Kidney tubule cell (primary cell): ENCODE measurements at regions not wholly inside any gene's neighbourhood (a gene's known extent, or its start where the extent isn't known, plus 50 kb on each side); places are given as distances from the start of the nearest gene placed in this dataset.
"Not testable (repeated sequence)": the region's sequence is repeated elsewhere in the genome, so short reads cannot be mapped to it uniquely, and the experiment has no call there.

Experiments
- DNase-seq: peaks from one replicate; pipeline ENCODE4 v3.0.0-alpha.2; 2018; ENCODE audit warnings: low spot score

DNA sequence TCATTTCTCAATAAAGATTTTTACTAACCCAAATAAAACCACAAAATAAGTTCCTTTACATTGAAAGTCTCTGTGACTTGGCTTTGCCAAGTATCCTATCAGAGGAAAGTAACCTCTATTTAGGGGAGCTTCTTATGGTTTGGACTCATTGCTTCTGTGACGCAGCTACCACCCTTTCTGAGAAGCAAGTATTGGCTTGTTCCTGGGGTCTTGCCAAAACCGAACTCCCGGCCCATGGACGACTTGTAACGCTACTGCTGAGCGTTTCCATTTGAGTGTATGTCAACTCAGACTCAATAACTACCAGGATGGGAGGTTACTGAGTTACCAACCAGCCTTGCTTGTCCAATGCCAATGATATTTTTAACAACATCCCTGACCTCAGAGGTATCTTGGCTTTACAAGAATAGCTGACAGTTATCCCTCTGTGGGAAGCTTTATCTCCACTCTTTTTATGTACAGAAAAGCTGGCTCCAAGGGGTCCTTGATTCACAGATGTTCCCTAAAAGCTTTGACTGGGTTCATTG lies 911.9 kb downstream of the TTLL7 start:
- DNase-seq = no peak

DNA sequence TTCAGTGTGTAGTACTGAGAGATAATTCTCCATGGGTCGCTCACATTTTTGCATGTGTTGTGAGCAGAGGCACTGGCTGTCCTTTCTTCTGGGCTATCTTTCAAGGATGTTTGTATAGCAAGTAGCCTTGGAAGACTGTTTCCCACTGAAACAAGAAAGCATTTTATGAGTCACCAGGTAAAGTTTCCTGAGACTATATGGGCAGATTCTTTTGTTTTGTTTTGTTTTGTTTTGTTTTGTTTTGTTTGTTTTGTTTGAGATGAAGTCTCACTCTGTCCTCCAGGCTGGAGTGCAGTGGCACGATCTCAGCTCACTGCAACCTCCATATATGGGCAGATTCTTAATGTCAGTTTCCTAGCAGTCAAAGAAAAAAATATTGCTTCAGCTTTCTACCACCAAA lies 912.6 kb downstream of the TTLL7 start:
- peak; percentile 22 for DNase-seq

DNA sequence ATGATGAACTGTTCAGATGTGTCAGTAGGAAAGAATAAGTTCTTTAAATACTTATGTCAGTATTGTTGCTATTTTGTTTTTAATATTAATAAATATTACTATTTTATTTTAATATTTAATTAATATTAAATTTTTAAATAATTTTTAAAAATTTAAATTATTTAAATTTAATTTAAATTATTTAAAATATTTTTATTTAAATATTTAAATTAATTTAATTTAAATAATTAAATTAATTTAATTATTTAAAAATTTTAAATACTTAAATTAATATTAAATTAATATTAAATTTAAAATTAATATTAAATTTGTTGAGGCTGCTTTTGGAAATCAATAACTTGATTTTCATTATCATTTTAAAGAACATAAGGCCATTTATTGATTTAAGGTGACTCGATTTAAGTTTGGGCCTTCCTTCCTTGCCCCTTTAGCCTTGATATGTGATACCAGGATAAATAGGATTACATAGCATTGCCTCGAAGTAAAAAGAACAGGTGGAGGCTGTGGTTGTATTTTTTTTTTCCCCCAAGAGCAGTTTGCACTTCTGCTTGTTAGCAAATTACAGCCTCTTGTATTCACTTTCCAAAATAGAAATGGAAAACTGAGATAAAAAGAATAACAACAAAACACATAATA lies 915.2 kb downstream of the TTLL7 start:
- DNase-seq = no peak

DNA sequence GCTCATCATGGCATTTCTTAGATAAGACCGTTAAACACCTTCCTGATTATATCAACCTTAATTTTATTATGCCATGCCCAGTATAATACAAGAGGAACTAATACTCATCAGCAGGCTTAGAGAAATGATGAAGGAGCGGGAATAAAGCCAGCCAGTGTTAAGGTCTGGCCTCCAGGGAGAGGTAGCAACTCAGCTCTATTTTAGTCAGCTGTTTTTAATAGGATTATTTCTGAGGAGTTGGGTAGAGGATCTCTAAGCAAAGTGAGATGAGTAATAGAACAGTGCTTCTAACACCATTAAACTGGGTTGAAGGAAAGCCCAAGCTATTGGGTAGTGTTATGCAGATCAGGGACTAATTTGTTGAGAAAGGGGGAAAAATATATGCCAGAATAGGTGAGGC lies 921.5 kb downstream of the TTLL7 start:
- no peak for DNase-seq

DNA sequence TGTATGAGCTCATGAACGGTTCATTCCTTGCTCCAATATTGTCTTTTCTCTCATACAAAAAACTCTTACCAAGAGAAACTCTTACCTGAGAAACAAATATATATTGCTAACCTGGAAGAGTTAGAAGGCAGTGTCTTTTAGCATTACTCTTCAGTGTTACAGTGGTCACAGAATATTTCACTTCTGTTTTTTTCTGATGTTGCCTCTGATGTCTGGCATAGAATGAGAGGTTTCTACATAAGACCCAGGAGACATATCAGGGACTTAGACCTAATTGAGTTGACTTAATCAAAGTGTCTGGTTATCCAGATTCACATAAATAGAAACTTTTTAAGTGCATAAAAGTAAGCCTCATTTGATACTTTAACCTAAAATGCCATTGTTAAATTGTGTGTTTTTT lies 923.8 kb downstream of the TTLL7 start:
- no peak for DNase-seq

DNA sequence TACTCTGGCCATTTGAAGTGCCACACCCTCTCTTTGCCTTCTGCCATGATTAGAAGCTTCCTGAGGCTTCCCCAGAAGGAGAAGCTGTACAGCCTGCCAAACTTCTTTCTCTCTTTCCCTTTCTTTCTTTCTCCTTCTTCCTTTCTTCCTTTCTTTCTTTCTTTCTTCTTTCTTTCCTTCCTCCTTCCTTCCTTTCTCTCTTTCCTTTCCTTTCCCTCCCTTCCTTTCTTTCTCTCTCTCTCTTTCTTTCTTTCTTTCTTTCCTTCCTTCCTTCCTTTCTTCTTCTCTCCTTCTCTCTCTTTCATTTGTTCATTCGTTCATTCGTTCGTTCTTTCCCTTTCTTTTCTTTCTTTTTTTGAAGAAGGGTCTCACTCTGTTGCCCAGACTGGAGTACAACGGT lies 931.0 kb downstream of the TTLL7 start:
- no peak for DNase-seq

DNA sequence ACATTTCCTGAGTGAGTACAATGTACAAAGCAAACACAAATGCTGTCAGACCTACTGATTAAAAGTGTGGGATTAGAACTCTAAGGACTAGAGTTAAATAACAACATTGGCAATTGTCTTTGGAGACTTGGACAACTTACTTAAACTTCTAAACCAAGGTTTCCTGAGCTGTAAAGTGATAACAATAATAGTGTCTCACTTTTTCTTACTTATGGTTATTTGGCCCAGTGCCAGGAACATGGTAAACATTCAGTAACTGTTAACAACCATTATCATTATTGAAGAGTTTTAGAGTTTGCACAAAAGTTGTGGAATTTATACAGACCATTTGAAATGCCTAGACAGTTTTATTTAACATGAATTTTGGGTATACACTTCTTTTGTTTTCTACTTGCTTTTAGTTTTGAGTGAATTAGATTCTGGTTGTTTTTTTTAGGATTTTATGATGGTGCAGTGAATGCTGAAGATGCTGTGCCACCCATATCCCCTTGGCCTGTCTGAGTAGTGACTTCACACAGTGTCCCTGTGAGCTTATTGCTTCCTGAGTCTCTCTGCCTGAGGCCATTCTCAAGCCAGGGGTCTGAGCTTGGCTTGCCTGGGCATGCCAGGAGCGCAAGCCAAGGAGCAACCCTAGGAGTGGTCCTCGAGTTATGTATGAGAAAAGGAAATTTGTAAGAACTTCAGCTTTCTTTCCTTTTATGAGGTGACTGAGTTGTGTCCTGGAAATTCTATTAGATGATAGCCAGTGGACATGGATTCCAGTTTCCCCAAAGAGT lies 932.8 kb downstream of the TTLL7 start:
- DNase-seq = no peak

DNA sequence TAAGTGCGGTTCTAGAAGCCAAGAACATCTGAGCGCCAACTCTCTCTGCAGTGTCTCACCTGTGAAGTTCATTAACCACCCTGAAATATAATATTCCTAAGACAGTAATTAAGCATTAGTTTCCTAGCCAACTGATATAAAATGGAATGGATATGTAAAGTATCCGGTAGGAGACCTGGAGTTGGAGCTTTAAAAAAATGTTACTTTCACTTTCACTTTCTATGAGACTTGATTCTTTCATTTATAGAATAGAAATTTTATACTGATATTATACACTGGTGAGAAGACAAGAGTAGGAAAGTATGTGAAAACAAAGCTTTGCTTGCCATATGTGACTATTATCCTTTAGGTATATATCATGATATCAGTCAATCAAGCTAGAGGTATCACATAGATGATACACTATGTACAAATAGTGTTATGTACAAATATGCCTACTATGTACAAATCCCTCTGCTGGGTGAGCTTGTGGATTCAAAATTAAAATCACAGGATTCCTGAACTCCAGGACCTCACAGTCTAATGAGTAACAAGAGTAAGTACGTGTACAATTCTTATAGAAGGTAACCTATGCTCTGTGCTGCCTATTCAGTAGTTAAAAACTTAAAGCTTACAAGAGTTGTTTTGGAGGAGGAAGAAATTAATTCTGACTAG lies 934.2 kb downstream of the TTLL7 start:
- peak; percentile 5 for DNase-seq

DNA sequence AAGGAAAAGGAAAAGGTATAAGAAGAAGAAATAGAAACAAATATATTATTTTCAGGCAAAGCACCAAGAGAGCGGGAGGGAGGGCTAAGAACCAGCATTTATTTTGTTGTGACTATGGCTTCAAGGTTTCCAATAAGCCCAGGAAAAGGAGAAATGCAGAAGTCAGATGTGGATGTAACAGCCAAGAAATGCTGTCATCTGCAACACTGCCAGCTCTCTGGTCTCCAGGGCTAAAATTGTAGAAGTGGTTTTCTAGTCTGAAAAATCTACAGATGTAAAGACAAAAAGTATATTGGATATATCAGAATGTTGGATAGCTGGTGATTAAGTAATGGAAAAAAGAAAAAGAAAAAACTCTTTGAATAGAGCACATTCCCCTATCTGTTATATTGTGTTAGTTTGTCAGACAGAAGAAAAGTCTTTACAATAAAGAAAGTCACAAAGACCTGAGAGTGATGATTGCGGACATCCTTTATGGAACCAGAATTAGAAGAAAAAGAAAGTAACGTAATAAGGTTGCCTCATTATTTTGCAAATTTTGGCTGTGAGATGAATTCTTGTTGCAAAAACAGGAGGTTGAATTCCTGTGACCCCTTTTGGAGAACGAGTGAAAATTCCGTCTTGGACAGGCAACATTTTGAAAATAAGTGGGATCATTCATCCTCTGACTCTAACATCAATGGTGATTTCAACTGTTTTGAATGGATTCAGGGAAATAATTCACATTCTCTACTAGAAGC lies 938.1 kb downstream of the TTLL7 start:
- no peak for DNase-seq

DNA sequence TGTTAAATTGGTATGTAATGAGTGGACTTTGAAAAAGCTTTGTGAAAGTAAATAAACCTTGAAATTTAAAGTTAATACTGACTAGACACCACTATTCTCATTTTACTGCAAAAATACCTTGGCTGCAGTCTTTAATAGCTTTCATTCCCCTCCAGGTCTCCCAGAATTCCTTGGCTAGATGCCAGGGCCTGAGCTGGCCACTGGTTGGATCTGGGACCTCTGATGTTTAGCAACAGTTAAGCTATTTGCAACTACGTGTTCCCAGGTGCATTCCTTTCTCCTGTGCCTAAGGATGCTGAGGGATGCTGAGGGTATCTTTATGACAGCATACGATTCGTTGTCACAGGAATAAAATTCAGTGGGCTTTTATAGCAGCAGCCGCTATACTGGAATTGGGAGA lies 938.7 kb downstream of the TTLL7 start:
- DNase-seq = peak; percentile 42

DNA sequence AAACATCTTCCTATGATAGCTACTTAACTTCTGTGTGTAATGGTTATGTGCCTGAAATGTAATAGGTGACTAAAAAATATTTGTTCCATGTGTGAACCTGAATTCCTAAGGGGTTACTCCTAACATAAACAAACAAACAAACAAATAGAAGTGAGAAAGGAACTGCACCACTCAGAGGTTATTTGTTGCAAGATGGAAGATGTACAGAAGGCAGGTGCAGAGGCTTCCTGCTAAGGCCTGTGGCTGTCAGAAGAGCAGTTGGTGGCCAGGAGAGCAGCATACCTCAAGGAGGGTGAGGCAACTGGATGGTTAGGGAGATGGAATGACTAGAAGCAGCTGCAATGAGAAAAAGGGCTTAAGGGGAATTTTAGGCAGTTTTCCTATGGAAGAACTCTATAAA lies 940.6 kb downstream of the TTLL7 start:
- no peak for DNase-seq

DNA sequence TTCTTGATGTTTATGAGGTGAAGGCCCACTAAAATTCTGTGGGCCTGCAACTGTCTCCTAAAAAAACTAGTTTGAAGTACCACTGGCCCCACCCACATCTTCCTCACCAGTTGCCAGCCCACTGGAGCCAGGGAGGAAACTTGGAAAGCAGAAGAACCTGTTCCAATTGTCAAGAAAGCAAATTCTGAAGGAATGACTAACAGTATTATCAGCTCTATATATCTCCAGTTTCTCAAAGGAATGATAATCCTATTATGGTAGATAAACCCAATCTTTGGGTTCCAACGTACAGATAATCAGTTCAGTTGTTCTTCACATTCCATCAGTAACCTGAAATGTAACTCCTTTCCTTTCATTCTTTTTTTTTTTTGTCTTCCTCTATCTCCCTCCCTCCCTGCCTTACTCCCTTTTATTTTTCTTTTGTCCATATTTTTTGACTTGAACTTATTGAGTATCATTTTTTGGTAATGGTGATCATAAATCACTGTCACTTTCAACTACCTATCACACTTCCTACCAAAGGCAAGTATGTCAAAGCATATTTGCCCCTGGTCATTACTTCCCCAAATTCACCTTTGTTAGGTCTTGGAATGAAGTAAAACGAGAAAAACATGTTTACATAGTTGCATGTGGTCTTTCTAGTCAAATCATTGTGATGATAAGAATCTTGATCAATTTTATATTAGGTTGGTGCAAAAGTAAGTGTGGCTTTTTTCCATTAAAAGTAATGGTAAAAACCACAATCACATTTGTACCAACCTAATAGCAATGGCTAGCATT lies 943.4 kb downstream of the TTLL7 start:
- DNase-seq = peak; percentile 6

DNA sequence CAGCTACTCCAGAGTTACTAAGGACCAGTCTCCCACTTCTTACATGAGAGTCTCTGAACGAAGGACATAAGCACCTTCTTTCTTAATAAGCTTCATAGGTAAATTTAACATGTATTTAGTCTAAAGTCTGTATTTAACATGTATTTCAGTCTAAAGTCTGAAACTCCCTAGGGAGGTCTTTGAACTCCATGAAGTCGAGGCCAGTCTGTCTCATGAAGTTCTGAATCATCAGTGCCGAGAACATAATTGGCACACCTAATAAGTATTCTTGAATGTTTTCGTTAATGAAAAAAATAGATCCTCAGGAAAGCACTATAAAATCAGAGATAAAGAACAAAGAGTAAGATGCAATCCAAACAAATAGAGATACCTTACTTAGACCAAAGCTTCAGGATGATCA lies 945.5 kb downstream of the TTLL7 start:
- DNase-seq = no peak

DNA sequence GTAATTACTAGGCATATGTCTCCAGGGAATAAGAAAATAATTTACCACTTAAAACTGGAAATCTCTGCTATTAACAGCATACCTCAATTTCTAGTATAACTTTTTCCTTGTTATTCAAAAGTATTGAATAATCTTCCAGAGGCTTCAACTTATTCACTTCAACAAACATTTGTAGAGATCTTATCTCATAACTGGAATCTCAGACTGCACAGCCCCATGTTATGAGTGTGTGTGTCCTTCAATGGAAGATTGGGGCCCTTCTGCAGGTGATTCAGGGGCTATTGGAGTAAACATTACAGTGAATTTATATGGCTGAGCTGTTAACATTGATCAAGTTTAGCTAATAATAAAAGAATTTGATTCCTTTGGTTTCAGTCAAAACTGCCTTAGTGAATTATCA lies 946.1 kb downstream of the TTLL7 start:
- DNase-seq = no peak

DNA sequence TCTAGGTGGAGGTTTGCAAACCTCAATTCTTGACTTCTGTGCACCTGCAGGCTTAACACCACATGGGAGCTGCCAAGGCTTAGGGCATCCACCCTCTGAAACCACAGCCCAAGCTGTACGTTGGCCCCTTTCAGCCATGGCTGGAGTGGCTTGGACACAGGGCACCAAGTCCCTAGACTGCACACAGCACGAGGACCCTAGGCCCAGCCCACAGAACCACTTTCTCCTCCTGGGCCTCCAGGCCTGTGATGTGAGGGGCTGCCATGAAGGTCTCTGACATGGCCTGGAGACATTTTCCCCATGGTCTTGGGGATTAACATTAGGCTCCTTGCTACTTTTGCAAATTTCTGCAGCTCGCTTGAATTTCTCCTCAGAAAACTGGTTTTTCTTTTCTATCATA lies 947.9 kb downstream of the TTLL7 start:
- DNase-seq = not testable (repeated sequence)

DNA sequence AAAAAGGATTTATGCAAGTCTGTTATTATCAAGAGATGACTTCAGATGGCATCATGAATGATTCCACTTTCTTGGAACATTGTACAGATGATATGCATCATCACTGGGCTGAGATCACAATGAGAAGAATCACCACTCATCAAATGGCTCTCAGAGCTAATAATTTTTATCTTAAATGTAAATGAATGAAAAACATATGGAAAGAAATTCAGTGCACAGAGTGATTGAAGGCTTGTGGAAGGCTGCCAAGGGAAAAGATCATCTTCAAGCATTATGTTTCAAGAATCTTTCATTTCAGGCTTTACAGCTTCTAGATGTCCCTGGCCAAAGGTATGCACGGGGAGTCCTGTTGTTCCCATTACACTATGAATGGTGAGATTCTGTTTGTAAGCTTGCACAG lies 955.7 kb downstream of the TTLL7 start:
- no peak for DNase-seq

DNA sequence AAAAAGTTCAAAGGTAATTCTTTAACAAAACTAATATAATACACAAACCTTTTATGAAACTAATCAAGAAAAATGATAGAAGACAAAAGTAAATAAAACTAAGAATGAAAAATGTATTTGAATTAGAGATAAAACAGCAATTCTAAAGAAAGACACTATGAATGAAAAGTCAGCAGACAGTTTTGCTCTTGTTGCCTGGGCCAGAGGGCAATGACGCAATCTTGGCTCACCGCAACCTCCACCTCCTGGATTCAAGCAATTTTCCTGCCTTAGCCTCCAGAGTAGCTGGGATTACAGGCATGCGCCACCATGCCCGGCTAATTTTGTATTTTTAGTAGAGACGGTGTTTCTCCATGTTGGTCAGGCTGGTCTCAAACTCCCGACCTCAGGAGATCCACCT lies 959.8 kb downstream of the TTLL7 start:
- DNase-seq = not testable (repeated sequence)

DNA sequence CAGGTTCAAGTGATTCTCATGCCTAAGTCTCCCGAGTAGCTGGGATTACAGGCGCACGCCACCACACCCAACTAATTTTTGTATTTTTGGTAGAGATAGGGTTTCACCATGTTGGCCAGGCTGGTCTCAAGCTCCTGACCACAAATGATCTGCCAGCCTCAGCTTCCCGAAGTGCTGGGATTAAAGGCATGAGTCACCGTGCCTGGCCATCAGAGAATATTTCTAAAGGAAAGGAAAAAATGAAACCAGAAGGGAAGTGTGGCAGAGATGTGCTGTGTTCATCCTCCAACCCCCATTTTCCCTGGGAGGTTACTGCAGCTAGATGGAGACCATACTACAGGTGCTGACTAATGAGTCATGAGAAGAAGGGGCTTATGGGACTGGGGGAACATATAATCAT lies 964.1 kb downstream of the TTLL7 start:
- peak; percentile 28 for DNase-seq

DNA sequence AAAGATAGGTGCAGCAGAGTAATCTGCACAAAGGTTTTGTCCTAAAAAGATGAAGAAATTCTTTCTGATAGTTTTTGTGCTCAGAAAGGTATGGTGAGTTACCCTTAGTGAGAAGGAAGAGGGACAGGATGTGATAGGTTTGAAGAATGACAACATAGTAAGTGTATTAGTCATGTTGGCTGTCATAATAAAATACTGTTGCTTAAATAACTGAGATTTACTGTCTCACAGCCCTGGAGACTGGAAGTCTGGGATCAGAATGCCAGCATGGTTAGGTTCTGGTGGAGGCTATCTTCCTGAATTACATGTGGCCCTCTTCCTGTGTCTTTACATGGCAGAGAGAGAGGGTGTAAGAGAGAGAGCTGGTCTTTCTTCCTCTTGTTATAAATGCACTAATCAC lies 965.2 kb downstream of the TTLL7 start:
- peak; percentile 86 for DNase-seq

DNA sequence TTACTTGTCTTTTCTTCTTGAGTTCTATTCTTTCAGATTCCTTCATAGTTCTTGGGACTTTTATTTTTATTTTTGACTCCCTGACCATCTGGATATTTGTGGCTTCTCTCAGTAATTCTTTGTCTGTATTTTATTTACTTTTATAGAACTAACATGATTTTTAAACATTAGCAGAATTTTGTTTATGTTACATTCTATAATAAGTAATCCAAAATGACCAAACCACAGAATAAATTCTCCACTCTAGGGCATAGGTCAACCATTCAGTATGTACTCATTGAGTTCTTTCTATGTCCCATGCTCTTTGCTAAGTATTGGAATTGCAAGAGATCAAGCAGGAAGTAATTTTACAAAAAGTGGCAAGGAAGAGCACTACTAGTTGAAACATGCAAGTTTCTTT lies 969.0 kb downstream of the TTLL7 start:
- DNase-seq = peak; percentile 74

DNA sequence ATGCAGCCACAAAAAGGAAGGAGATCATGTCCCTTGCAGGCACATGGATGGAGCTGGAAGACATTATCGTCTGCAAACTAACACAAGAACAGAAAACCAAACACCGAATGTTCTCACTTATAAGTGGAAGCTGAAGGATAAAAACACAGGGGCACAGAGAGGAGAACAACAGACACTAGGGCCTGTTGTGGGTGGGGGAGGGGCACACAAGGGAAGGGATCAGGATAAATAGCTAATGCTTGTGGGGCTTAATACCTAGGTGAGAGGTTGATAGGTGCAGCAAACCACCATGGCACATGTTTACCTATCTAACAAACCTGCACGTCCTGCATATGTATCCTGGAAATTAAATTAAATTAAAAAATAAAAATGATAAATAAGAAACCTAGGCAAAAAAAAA lies 969.9 kb downstream of the TTLL7 start:
- DNase-seq = no peak

DNA sequence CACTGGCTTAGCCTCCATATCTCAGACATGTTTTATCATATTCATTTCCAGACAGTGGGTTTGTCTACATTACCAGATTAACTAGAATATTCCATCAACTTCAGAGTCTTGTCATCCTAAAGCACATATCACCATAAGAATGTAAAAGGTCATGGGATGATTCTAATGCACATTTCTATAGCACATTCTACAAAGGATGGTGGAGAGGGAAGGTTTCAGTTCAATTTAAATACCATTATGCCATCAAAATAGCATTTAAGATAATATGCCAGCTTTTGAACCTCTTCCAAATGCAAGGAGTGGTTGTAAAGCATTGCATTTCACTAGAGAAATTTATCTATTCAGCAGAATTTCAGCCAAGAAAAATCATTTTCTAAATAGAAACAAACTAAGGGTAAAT lies 970.5 kb downstream of the TTLL7 start:
- DNase-seq = no peak
